HepG2 (cell line): ENCODE measurements at regions not wholly inside any gene's neighbourhood (a gene's known extent, or its start where the extent isn't known, plus 50 kb on each side); places are given as distances from the start of the nearest gene placed in this dataset.

Source experiments
- ATAC-seq: fragments of 200-7000 bp; cut with Tn5 transposase; 3 replicates; pipeline ENCODE4 v1.9.1; 2020; ENCODE audit warnings: mild to moderate bottlenecking, moderate library complexity
- BruUV-seq: library from RNA; stranded (reverse); fragments of 400-500 nt; replicated peaks from 2 replicates; lab custom pipeline; 2021; lab: Mats Ljungman, UMichigan
- CTCF ChIA-PET: fragments of 300-600 bp; formaldehyde crosslinking; extraction: SDS; loops from one replicate; lab custom pipeline; 2021; ENCODE audit warnings: low total read pairs, inconsistent platforms, low intra/inter-chr PET ratio; lab: Yijun Ruan, JAX
- POLR2A ChIA-PET: fragments of 350-600 bp; sonication (Branson Sonifier 250); formaldehyde crosslinking; loops from one replicate; lab custom pipeline; 2020; ENCODE audit warnings: antibody characterized with exemption, inconsistent platforms; lab: Yijun Ruan, JAX
- DNase-seq: peaks from one replicate; pipeline ENCODE4 v3.0.0-alpha.2; 2015; ENCODE audit warnings: low spot score
- FAIRE-seq: peaks from 3 replicates; lab custom pipeline; 2011; peaks lifted over from hg19 to GRCh38; lab: Jason Lieb, UNC
- H2AFZ ChIP-seq: one replicate; pipeline ENCODE4 v1.6.1; 2011; ENCODE audit warnings: low read length, inconsistent platforms
- H3K27ac ChIP-seq: fragments of 300-600 bp; 3 replicates; pipeline ENCODE4 v1.8.0; 2011; ENCODE audit warnings: mixed run types, mild to moderate bottlenecking, mixed read lengths, low read length, inconsistent platforms; ENCODE audit not compliant: insufficient read depth; ENCODE audit errors: extremely low read length
- H3K27me3 ChIP-seq, 2 experiments: fragments of 200-600 bp in 1 of 2; 2 replicates in 1 of 2; 3 replicates in 1 of 2; pipeline versions ENCODE4 v1.6.0 to v1.8.0; 2011; ENCODE audit warnings: low read length in 2 of 2, mild to moderate bottlenecking in 2 of 2, moderate library complexity in 2 of 2, inconsistent platforms in 1 of 2; ENCODE audit not compliant: insufficient read depth in 2 of 2, control insufficient read depth in 1 of 2
- H3K36me3 ChIP-seq, 2 experiments: fragments of 200-600 bp in 1 of 2; replicated peaks in 1 of 2; 2 replicates in 1 of 2; 3 replicates in 1 of 2; pipeline versions ENCODE4 v1.5.1 to v1.8.0; 2011; ENCODE audit warnings: low read length in 2 of 2, inconsistent platforms in 1 of 2; ENCODE audit not compliant: insufficient read depth in 2 of 2, control insufficient read depth in 1 of 2
- H3K4me1 ChIP-seq: 2 replicates; pipeline ENCODE4 v1.5.1; 2012; ENCODE audit warnings: low read length, inconsistent platforms; ENCODE audit not compliant: insufficient read depth
- H3K4me2 ChIP-seq: 2 replicates; pipeline ENCODE4 v1.6.0; 2011; ENCODE audit warnings: low read depth, low read length, inconsistent platforms
- H3K4me3 ChIP-seq, 3 experiments: fragments of 200-600 bp in 1 of 3; sonication (generic), shearing (Covaris generic) in 1 of 3; replicated peaks in 1 of 3; 2 replicates each; pipeline ENCODE4 v1.5.1; 2011 to 2016; ENCODE audit warnings: low read length in 3 of 3, inconsistent platforms in 2 of 3, low read depth in 2 of 3, mild to moderate bottlenecking in 2 of 3, control low read depth in 1 of 3, mixed read lengths in 1 of 3; ENCODE audit not compliant: insufficient read depth in 1 of 3
- H3K79me2 ChIP-seq: one replicate; pipeline ENCODE4 v1.6.1; 2011; ENCODE audit warnings: low read length, inconsistent platforms; ENCODE audit not compliant: insufficient read depth
- H3K9ac ChIP-seq: 2 replicates; pipeline ENCODE4 v1.6.0; 2011; ENCODE audit warnings: mild to moderate bottlenecking, low read depth, low read length, inconsistent platforms; ENCODE audit not compliant: insufficient read depth
- H3K9me3 ChIP-seq: 2 replicates; pipeline ENCODE4 v1.5.1; 2012; ENCODE audit warnings: mild to moderate bottlenecking, low read length
- H4K20me1 ChIP-seq: 2 replicates; pipeline ENCODE4 v1.6.0; 2011; ENCODE audit warnings: inconsistent platforms, mild to moderate bottlenecking, low read length, moderate library complexity; ENCODE audit not compliant: insufficient read depth
- ATM ChIP-seq: fragments of 450-650 bp; IDR thresholded peaks from 2 replicates; pipeline ENCODE4 v1.7.1; 2017; ENCODE audit warnings: mild to moderate bottlenecking, borderline replicate concordance
- BCL6 ChIP-seq: IDR thresholded peaks from 2 replicates; pipeline ENCODE4 v1.6.1; 2016; ENCODE audit warnings: missing genetic modification reagents, missing compliant biosample characterization
- CAMTA2 ChIP-seq: sonication (generic); formaldehyde crosslinking; IDR thresholded peaks from 2 replicates; pipeline ENCODE4 v1.4.0; 2020; ENCODE audit warnings: mild to moderate bottlenecking, missing genetic modification reagents, borderline replicate concordance
- CCAR2 ChIP-seq: fragments of 200-400 bp; formaldehyde crosslinking; optimal IDR thresholded peaks from 2 replicates; pipeline ENCODE3; 2018; ENCODE audit warnings: low read depth, mild to moderate bottlenecking, low read length, moderate library complexity
- FOXJ3 ChIP-seq: sonication (generic); formaldehyde crosslinking; IDR thresholded peaks from 2 replicates; pipeline ENCODE4 v1.4.0; 2020; ENCODE audit warnings: missing genetic modification reagents, mild to moderate bottlenecking, borderline replicate concordance
- NFE2L2 ChIP-seq: fragments of 150-350 bp; IDR thresholded peaks from 2 replicates; pipeline ENCODE4 v1.6.1; 2014; ENCODE audit warnings: low read length
- NONO ChIP-seq, 2 experiments: fragments of 450-650 bp in 1 of 2; sonication (generic) in 1 of 2; formaldehyde crosslinking in 1 of 2; IDR thresholded peaks in 1 of 2; conservative IDR thresholded peaks in 1 of 2; 2 replicates each; pipeline versions ENCODE4 v1.6.1 to v1.8.0; 2017 to 2022; ENCODE audit warnings: mild to moderate bottlenecking in 1 of 2, missing genetic modification reagents in 1 of 2, moderate library complexity in 1 of 2
- RAD21 ChIP-seq: fragments of 450-650 bp; formaldehyde crosslinking; IDR thresholded peaks from 2 replicates; pipeline ENCODE4 v1.5.0; 2020; ENCODE audit warnings: mild to moderate bottlenecking
- YY1 ChIP-seq: IDR thresholded peaks from 2 replicates; pipeline ENCODE4 v1.6.1; 2011; ENCODE audit warnings: low read length, low read depth, moderate library complexity, mild to moderate bottlenecking; ENCODE audit not compliant: insufficient read depth, insufficient replicate concordance
- ZNF451 ChIP-seq: sonication (generic); formaldehyde crosslinking; IDR thresholded peaks from 2 replicates; pipeline ENCODE4 v1.5.0; 2020; ENCODE audit warnings: mild to moderate bottlenecking, missing genetic modification reagents
- ZNF510 ChIP-seq: sonication (generic); formaldehyde crosslinking; IDR thresholded peaks from 2 replicates; pipeline ENCODE4 v1.4.0; 2020; ENCODE audit warnings: low read depth, mild to moderate bottlenecking, missing genetic modification reagents
- ZNF704 ChIP-seq: sonication (generic); formaldehyde crosslinking; IDR thresholded peaks from 2 replicates; pipeline ENCODE4 v1.8.1; 2023; ENCODE audit warnings: mild to moderate bottlenecking, inconsistent platforms, moderate library complexity, missing genetic modification reagents, borderline replicate concordance
- ZNF781 ChIP-seq: sonication (generic); formaldehyde crosslinking; IDR thresholded peaks from 2 replicates; pipeline ENCODE4 v1.5.1; 2020; ENCODE audit warnings: borderline replicate concordance, mild to moderate bottlenecking, missing genetic modification reagents; ENCODE audit errors: not compliant biosample characterization
- ZSCAN29 ChIP-seq: sonication (generic); formaldehyde crosslinking; conservative IDR thresholded peaks from 2 replicates; pipeline ENCODE4 v1.4.0; 2020; ENCODE audit warnings: mild to moderate bottlenecking, missing genetic modification reagents
- WGBS: methylation state at CpG from one replicate; pipeline ENCODE4 v1.1.6; 2017; ENCODE audit warnings: low lambda C conversion rate; 5-methylcytosine and 5-hydroxymethylcytosine counted together
- in situ Hi-C: cut with HindIII; loops from 2 replicates; pipeline ENCODE4 v1.10.0; 2017; ENCODE audit warnings: low pct_unique_long_range_greater_than_20kb; ENCODE audit not compliant: extremely low pct_ligation_motif_present
- intact Hi-C: fragments of 100-400 bp; cut with micrococcal nuclease; formaldehyde crosslinking; loops from one replicate; pipeline ENCODE4 v1.10.0; 2022; ENCODE audit not compliant: unreplicated experiment
- TF ChIP-seq, protein P1 (sequence below): sonication (generic); formaldehyde crosslinking; IDR thresholded peaks from 2 replicates; pipeline ENCODE4 v1.8.1; 2022; ENCODE audit warnings: low read depth, mild to moderate bottlenecking, missing genetic modification reagents
- TF ChIP-seq, protein P2 (sequence below): sonication (generic); formaldehyde crosslinking; conservative IDR thresholded peaks from 2 replicates; pipeline ENCODE4 v1.4.0; 2020; ENCODE audit warnings: missing genetic modification reagents

- no peaks in the 10 kb centered on the region for H3K27me3 ChIP-seq
- intact Hi-C loops (no loop called here), in situ Hi-C loops (no loop called here)
- H3K79me2 ChIP-seq, result no peaks in the 10 kb centered on the region
- no peaks in the 10 kb centered on the region for H4K20me1 ChIP-seq
- no peak overlapping the region for H3K27ac ChIP-seq
- no peak for TF ChIP-seq ZNF510 (CRISPR knock-in tag)
- TF ChIP-seq ATM, result no peak
- TF ChIP-seq YY1, result no peak
- TF ChIP-seq RAD21 (CRISPR knock-in tag), result no peak
- no peak for TF ChIP-seq BCL6 (CRISPR knock-in tag)
- TF ChIP-seq CAMTA2 (CRISPR knock-in tag), result no peak
- TF ChIP-seq ZNF781 (CRISPR knock-in tag), result no peak
- TF ChIP-seq CCAR2, result no peak
- TF ChIP-seq ZNF704 (CRISPR knock-in tag), result no peak
- no peak for TF ChIP-seq ZSCAN29 (CRISPR knock-in tag)
- TF ChIP-seq, protein P1, sequence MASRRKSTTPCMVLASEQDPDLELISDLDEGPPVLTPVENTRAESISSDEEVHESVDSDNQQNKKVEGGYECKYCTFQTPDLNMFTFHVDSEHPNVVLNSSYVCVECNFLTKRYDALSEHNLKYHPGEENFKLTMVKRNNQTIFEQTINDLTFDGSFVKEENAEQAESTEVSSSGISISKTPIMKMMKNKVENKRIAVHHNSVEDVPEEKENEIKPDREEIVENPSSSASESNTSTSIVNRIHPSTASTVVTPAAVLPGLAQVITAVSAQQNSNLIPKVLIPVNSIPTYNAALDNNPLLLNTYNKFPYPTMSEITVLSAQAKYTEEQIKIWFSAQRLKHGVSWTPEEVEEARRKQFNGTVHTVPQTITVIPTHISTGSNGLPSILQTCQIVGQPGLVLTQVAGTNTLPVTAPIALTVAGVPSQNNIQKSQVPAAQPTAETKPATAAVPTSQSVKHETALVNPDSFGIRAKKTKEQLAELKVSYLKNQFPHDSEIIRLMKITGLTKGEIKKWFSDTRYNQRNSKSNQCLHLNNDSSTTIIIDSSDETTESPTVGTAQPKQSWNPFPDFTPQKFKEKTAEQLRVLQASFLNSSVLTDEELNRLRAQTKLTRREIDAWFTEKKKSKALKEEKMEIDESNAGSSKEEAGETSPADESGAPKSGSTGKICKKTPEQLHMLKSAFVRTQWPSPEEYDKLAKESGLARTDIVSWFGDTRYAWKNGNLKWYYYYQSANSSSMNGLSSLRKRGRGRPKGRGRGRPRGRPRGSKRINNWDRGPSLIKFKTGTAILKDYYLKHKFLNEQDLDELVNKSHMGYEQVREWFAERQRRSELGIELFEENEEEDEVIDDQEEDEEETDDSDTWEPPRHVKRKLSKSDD (CRISPR knock-in tag), result no peak
- TF ChIP-seq FOXJ3 (CRISPR knock-in tag), result no peak
- TF ChIP-seq NFE2L2, result no peak
- no peak for TF ChIP-seq NONO (IDR thresholded peaks at IDR 0.05)
- TF ChIP-seq NONO (CRISPR knock-in tag; conservative IDR thresholded peaks at IDR 0.05), result no peak
- no peak for TF ChIP-seq ZNF451 (CRISPR knock-in tag)
- TF ChIP-seq, protein P2, sequence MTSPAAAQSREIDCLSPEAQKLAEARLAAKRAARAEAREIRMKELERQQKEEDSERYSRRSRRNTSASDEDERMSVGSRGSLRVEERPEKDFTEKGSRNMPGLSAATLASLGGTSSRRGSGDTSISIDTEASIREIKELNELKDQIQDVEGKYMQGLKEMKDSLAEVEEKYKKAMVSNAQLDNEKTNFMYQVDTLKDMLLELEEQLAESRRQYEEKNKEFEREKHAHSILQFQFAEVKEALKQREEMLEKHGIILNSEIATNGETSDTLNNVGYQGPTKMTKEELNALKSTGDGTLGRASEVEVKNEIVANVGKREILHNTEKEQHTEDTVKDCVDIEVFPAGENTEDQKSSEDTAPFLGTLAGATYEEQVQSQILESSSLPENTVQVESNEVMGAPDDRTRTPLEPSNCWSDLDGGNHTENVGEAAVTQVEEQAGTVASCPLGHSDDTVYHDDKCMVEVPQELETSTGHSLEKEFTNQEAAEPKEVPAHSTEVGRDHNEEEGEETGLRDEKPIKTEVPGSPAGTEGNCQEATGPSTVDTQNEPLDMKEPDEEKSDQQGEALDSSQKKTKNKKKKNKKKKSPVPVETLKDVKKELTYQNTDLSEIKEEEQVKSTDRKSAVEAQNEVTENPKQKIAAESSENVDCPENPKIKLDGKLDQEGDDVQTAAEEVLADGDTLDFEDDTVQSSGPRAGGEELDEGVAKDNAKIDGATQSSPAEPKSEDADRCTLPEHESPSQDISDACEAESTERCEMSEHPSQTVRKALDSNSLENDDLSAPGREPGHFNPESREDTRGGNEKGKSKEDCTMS (CRISPR knock-in tag), result no peak
- CTCF ChIA-PET, result no interaction called here
- H3K9me3 ChIP-seq, result peaks cover 95% of the 10 kb centered on the region
- H2AFZ ChIP-seq, result no peak overlapping the region
- no peaks in the 10 kb centered on the region for H3K36me3 ChIP-seq
- FAIRE-seq (no peak), ATAC-seq (no peak), DNase-seq (no peak)
- H3K4me2 ChIP-seq, result no peak overlapping the region
- POLR2A ChIA-PET, result no interaction called here
- 58% methylated on average over 3 of the region's 3 CpGs for WGBS
- no peaks in the 10 kb centered on the region for H3K4me1 ChIP-seq
- H3K4me3 ChIP-seq, result no peak overlapping the region
- BruUV-seq, result no TSS peak
- no peak overlapping the region for H3K9ac ChIP-seq
Measured at GRCh38 chr10:10528563-10528910, 489.1 kb upstream of the CELF2 start.
